H1 (cell line): ENCODE measurements at regions not wholly inside any gene's neighbourhood (a gene's known extent, or its start where the extent isn't known, plus 50 kb on each side); places are given as distances from the start of the nearest gene placed in this dataset.

Source experiments
- CTCF ChIA-PET: fragments of 300-600 bp; sonication (Branson Sonifier 250); formaldehyde crosslinking; loops from one replicate; lab custom pipeline; 2021; ENCODE audit not compliant: partially characterized antibody; lab: Charles Lee
- POLR2A ChIA-PET: fragments of 300-600 bp; sonication (Branson Sonifier 250); formaldehyde crosslinking; loops from one replicate; lab custom pipeline; 2021; ENCODE audit warnings: inconsistent platforms; ENCODE audit not compliant: partially characterized antibody; lab: Charles Lee
- DNase-seq, 2 experiments: peaks; one replicate each; pipeline versions ENCODE4 v3.0.0 to v3.0.0-alpha.2; 2010 to 2022; ENCODE audit warnings: low spot score in 2 of 2, low read depth in 1 of 2, mixed read lengths in 1 of 2
- FAIRE-seq: peaks from 2 replicates; lab custom pipeline; 2011; peaks lifted over from hg19 to GRCh38; lab: Jason Lieb, UNC
- H2AFZ ChIP-seq: 2 replicates; pipeline ENCODE4 v1.8.1; 2012; ENCODE audit warnings: low read length, inconsistent platforms
- H2AK5ac ChIP-seq: 2 replicates; pipeline ENCODE4 v1.6.1; 2013; ENCODE audit warnings: low read depth, low read length
- H2BK120ac ChIP-seq: replicated peaks from 2 replicates; pipeline ENCODE3; 2013; ENCODE audit warnings: low read depth, low read length, inconsistent platforms
- H2BK12ac ChIP-seq: 2 replicates; pipeline ENCODE4 v1.6.1; 2013; ENCODE audit warnings: low read depth, low read length
- H2BK15ac ChIP-seq: 2 replicates; pipeline ENCODE4 v1.6.1; 2013; ENCODE audit warnings: low read length
- H2BK20ac ChIP-seq: 2 replicates; pipeline ENCODE4 v1.6.1; 2013; ENCODE audit warnings: low read length
- H2BK5ac ChIP-seq: 2 replicates; pipeline ENCODE4 v1.6.1; 2013; ENCODE audit warnings: low read depth, low read length
- H3K14ac ChIP-seq: 2 replicates; pipeline ENCODE4 v1.6.1; 2013; ENCODE audit warnings: inconsistent platforms; ENCODE audit not compliant: insufficient read length
- H3K18ac ChIP-seq: 2 replicates; pipeline ENCODE4 v1.6.1; 2013; ENCODE audit warnings: low read length; ENCODE audit errors: extremely low read depth
- H3K23ac ChIP-seq: 2 replicates; pipeline ENCODE4 v1.6.1; 2013; ENCODE audit warnings: inconsistent platforms; ENCODE audit not compliant: insufficient read length
- H3K23me2 ChIP-seq: 2 replicates; pipeline ENCODE4 v1.6.1; 2013; ENCODE audit warnings: low read depth, low read length
- H3K27ac ChIP-seq: 2 replicates; pipeline ENCODE4 v1.6.1; 2011; ENCODE audit warnings: low read depth, low read length, inconsistent platforms
- H3K27me3 ChIP-seq, 4 experiments: replicated peaks in 1 of 4; 1 replicate in 1 of 4; 2 replicates in 3 of 4; pipeline versions ENCODE4 v1.6.1 to v1.8.1; 2011 to 2013; ENCODE audit warnings: low read length in 3 of 4, mild to moderate bottlenecking in 3 of 4, inconsistent platforms in 2 of 4, mixed read lengths in 2 of 4, moderate library complexity in 1 of 4; ENCODE audit not compliant: control insufficient read depth in 3 of 4, insufficient read depth in 3 of 4; ENCODE audit errors: extremely low read depth in 1 of 4
- H3K36me3 ChIP-seq, 4 experiments: 2 replicates each; pipeline versions ENCODE4 v1.6.1 to v1.8.1; 2011 to 2013; ENCODE audit warnings: mild to moderate bottlenecking in 4 of 4, low read length in 3 of 4, moderate library complexity in 2 of 4, control low read depth in 1 of 4, inconsistent platforms in 1 of 4; ENCODE audit not compliant: insufficient read depth in 4 of 4, control insufficient read depth in 2 of 4
- H3K4ac ChIP-seq: replicated peaks from 2 replicates; pipeline ENCODE3; 2013; ENCODE audit warnings: low read length, low read depth, mixed read lengths, inconsistent platforms; ENCODE audit not compliant: insufficient read length
- H3K4me1 ChIP-seq, 4 experiments: replicated peaks in 1 of 4; 1 replicate in 1 of 4; 2 replicates in 3 of 4; pipeline versions ENCODE4 v1.6.1 to v1.8.1; 2011 to 2013; ENCODE audit warnings: low read length in 3 of 4, inconsistent platforms in 2 of 4, mixed read lengths in 1 of 4; ENCODE audit not compliant: insufficient read depth in 4 of 4, control insufficient read depth in 3 of 4
- H3K4me2 ChIP-seq, 2 experiments: 2 replicates each; pipeline versions ENCODE4 v1.6.1 to v1.8.1; 2011 to 2013; ENCODE audit warnings: low read depth in 2 of 2, low read length in 2 of 2, control low read depth in 1 of 2, inconsistent platforms in 1 of 2, mild to moderate bottlenecking in 1 of 2; ENCODE audit not compliant: insufficient read depth in 1 of 2
- H3K4me3 ChIP-seq, 4 experiments: fragments of 200-600, 300-600 bp in 1 of 4; sonication (generic), shearing (Covaris generic), sonication (Bioruptor Twin) in 1 of 4; 2 replicates each; pipeline versions ENCODE4 v1.5.1 to v1.8.1; 2011 to 2016; ENCODE audit warnings: low read length in 4 of 4, low read depth in 3 of 4, control low read depth in 2 of 4, inconsistent platforms in 2 of 4, mild to moderate bottlenecking in 2 of 4, mixed read lengths in 1 of 4, moderate library complexity in 1 of 4; ENCODE audit not compliant: insufficient read depth in 2 of 4; ENCODE audit errors: extremely low read depth in 1 of 4
- H3K56ac ChIP-seq: replicated peaks from 2 replicates; pipeline ENCODE3; 2013; ENCODE audit warnings: low read depth, mild to moderate bottlenecking, mixed read lengths, low read length, inconsistent platforms; ENCODE audit not compliant: insufficient read length
- H3K79me1 ChIP-seq: 2 replicates; pipeline ENCODE4 v1.6.1; 2013; ENCODE audit warnings: low read depth, low read length, control low read depth
- H3K79me2 ChIP-seq, 2 experiments: 2 replicates each; pipeline versions ENCODE4 v1.6.1 to v1.8.1; 2012 to 2013; ENCODE audit warnings: low read length in 2 of 2, mild to moderate bottlenecking in 2 of 2, inconsistent platforms in 1 of 2; ENCODE audit not compliant: insufficient read depth in 2 of 2, control insufficient read depth in 1 of 2
- H3K9ac ChIP-seq, 4 experiments: replicated peaks in 1 of 4; 1 replicate in 1 of 4; 2 replicates in 3 of 4; pipeline versions ENCODE4 v1.6.1 to v1.8.1; 2011 to 2013; ENCODE audit warnings: low read depth in 3 of 4, low read length in 3 of 4, control low read depth in 2 of 4, mild to moderate bottlenecking in 2 of 4, moderate library complexity in 2 of 4, inconsistent platforms in 1 of 4; ENCODE audit errors: extremely low read depth in 1 of 4
- H3K9me3 ChIP-seq, 2 experiments: 2 replicates each; pipeline versions ENCODE4 v1.6.1 to v1.8.1; 2012 to 2013; ENCODE audit warnings: mild to moderate bottlenecking in 2 of 2, moderate library complexity in 2 of 2, control low read depth in 1 of 2, inconsistent platforms in 1 of 2, low read depth in 1 of 2, low read length in 1 of 2, mixed read lengths in 1 of 2; ENCODE audit not compliant: insufficient read depth in 2 of 2
- H4K20me1 ChIP-seq, 2 experiments: replicated peaks in 1 of 2; 2 replicates each; pipeline versions ENCODE3 to v1.8.1; 2011 to 2013; ENCODE audit warnings: inconsistent platforms in 2 of 2, low read length in 2 of 2, mild to moderate bottlenecking in 1 of 2; ENCODE audit not compliant: insufficient read depth in 2 of 2, control insufficient read depth in 1 of 2
- H4K5ac ChIP-seq: 2 replicates; pipeline ENCODE4 v1.6.1; 2013; ENCODE audit warnings: low read length, low read depth, mixed read lengths, inconsistent platforms; ENCODE audit not compliant: insufficient read length
- H4K8ac ChIP-seq: 2 replicates; pipeline ENCODE4 v1.8.0; 2013; ENCODE audit warnings: mild to moderate bottlenecking, moderate library complexity, low read length, inconsistent platforms; ENCODE audit not compliant: insufficient read depth; ENCODE audit errors: extremely low read depth
- H4K91ac ChIP-seq: replicated peaks from 2 replicates; pipeline ENCODE3; 2013; ENCODE audit warnings: low read length, mixed read lengths, inconsistent platforms; ENCODE audit not compliant: insufficient read length
- CBX5 ChIP-seq: fragments of 300-800, 300-1000 bp; sonication (generic); IDR thresholded peaks from 2 replicates; pipeline ENCODE4 v1.7.1; 2016; ENCODE audit warnings: antibody characterized with exemption, low read length, low read depth
- CTBP2 ChIP-seq: IDR thresholded peaks from 2 replicates; pipeline ENCODE4 v1.7.0; 2011; ENCODE audit warnings: borderline replicate concordance, mild to moderate bottlenecking, moderate library complexity, mixed read lengths, low read length; ENCODE audit not compliant: insufficient read depth, insufficient read length
- EP300 ChIP-seq, 2 experiments: IDR thresholded peaks; 1 replicate in 1 of 2; 2 replicates in 1 of 2; pipeline ENCODE4 v1.6.1; 2011 to 2012; ENCODE audit warnings: low read depth in 2 of 2, low read length in 2 of 2, mild to moderate bottlenecking in 2 of 2, borderline replicate concordance in 1 of 2, inconsistent platforms in 1 of 2, moderate library complexity in 1 of 2
- MAFK ChIP-seq: IDR thresholded peaks from 2 replicates; pipeline ENCODE4 v1.6.1; 2012; ENCODE audit warnings: low read depth, mild to moderate bottlenecking, improper control_type of control experiment, low read length
- NANOG ChIP-seq: IDR thresholded peaks from 2 replicates; pipeline ENCODE4 v1.6.1; 2011; ENCODE audit warnings: low read length, low read depth, mild to moderate bottlenecking, inconsistent platforms; ENCODE audit not compliant: insufficient read depth, poor library complexity, severe bottlenecking
- NRF1 ChIP-seq: IDR thresholded peaks from 2 replicates; pipeline ENCODE4 v1.6.1; 2011; ENCODE audit warnings: mild to moderate bottlenecking, low read depth, low read length, improper control_type of control experiment
- PHF8 ChIP-seq: fragments of 200-600 bp; sonication (generic); conservative IDR thresholded peaks from 2 replicates; pipeline ENCODE4 v1.7.1; 2012; ENCODE audit warnings: low read depth, mild to moderate bottlenecking, inconsistent platforms, low read length, moderate library complexity
- POLR2AphosphoS5 ChIP-seq: IDR thresholded peaks from 2 replicates; pipeline ENCODE4 v1.6.1; 2011; ENCODE audit warnings: low read depth, low read length
- RXRA ChIP-seq: IDR thresholded peaks from 2 replicates; pipeline ENCODE4 v1.6.1; 2011; ENCODE audit warnings: low read depth, mild to moderate bottlenecking, low read length, moderate library complexity; ENCODE audit not compliant: insufficient read depth
- SAP30 ChIP-seq: fragments of 300-600 bp; sonication (generic); IDR thresholded peaks from 2 replicates; pipeline ENCODE4 v1.7.1; 2012; ENCODE audit warnings: low read length, moderate library complexity, mild to moderate bottlenecking, inconsistent platforms; ENCODE audit not compliant: insufficient read depth, insufficient replicate concordance
- WGBS, 2 experiments: shearing (Covaris generic) in 1 of 2; methylation state at CpG; one replicate each; pipeline versions ENCODE4 v1.1.6 to v1.1.7; 2013 to 2015; ENCODE audit warnings: low lambda C conversion rate in 2 of 2, mixed read lengths in 2 of 2, inconsistent platforms in 1 of 2, low coverage in 1 of 2, missing lambda C conversion rate in 1 of 2; ENCODE audit not compliant: insufficient replicate concordance in 2 of 2, insufficient coverage in 1 of 2, insufficient read length in 1 of 2; ENCODE audit errors: extremely low coverage in 1 of 2, missing lambda C conversion rate in 1 of 2; 5-methylcytosine and 5-hydroxymethylcytosine counted together
- TF ChIP-seq, protein P1 (sequence below): IDR thresholded peaks from 2 replicates; pipeline ENCODE4 v1.6.1; 2012; ENCODE audit warnings: inconsistent platforms

DNA sequence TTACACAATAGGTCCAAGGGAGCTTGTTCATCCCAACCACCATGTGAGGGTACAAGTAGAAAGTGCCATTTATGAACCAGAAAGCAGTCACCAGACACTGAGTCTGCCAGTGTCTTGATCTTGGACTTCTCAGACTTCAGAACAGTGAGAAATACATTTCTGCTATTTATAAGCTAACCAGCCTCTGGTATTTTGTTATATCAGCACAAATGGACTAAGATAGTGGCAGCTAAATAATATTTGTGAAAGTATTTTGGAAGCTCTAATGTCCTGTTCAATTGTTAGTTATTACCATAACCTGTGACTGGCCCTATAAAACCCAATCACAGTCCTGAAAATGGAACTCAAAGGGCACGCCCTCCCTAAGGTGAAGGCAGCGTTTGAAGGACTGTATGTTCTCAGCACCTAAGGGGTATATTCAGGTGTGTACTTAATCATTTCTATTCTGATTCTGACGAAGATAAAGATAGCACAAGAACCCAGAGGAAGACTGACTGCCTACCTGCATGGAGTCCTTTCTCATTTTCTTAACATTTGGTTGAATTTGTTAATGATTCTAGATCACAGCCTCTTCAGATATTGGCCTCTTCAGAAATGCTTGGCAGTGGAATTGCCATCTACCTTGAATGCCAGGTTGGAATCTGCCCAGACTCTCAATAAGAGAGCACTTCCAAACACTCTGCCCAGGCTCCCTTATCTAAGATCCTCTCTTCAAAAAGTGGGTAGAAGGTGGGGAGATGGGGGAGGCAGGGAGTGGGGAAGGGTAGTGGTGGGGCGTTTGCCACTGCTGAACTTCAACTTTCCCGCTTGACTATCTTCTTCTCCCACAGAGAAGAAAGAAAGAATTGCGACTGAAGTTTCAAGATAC lies 104.0 kb upstream of the PPP2R5A start:
- no peak for FAIRE-seq
- no peak for TF ChIP-seq PHF8
- TF ChIP-seq, protein P1, sequence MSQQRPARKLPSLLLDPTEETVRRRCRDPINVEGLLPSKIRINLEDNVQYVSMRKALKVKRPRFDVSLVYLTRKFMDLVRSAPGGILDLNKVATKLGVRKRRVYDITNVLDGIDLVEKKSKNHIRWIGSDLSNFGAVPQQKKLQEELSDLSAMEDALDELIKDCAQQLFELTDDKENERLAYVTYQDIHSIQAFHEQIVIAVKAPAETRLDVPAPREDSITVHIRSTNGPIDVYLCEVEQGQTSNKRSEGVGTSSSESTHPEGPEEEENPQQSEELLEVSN, result no peak
- no peak for TF ChIP-seq CTBP2
- no peak for TF ChIP-seq POLR2AphosphoS5
- TF ChIP-seq MAFK, result no peak
- TF ChIP-seq NRF1, result no peak
- no peak for TF ChIP-seq CBX5
- no peak for TF ChIP-seq NANOG
- TF ChIP-seq EP300 (IDR thresholded peaks at IDR 0.05; ENCODE audit: borderline replicate concordance in 1 of 2, low read depth in 2 of 2, low read length in 2 of 2), result no peak
- TF ChIP-seq SAP30, result no peak
- no peak for TF ChIP-seq RXRA

More for the DNA sequence above, 104.0 kb upstream of the PPP2R5A start:
- Histone ChIP-seq H2BK20ac (no peak overlapping the region), H3K27ac (no peak overlapping the region), H2AK5ac (no peak overlapping the region), H3K79me2 (no peaks in the 10 kb centered on the region), H4K5ac (no peak overlapping the region), H4K20me1 (no peaks in the 10 kb centered on the region), H3K9ac (no peak overlapping the region), H3K56ac (no peak overlapping the region), H3K23ac (no peak overlapping the region), H2BK5ac (no peak overlapping the region), H2BK120ac (no peak overlapping the region), H3K14ac (no peak overlapping the region), H3K4me2 (no peak overlapping the region), H3K4me3 (no peak overlapping the region), H2BK15ac (no peak overlapping the region), H4K8ac (no peak overlapping the region), H3K9me3 (no peaks in the 10 kb centered on the region), H2AFZ (no peak overlapping the region), H3K18ac (no peak overlapping the region), H2BK12ac (no peak overlapping the region), H3K4me1 (no peaks in the 10 kb centered on the region), H3K27me3 (no peaks in the 10 kb centered on the region), H3K4ac (no peak overlapping the region), H3K79me1 (no peaks in the 10 kb centered on the region), H4K91ac (no peak overlapping the region), H3K23me2 (no peaks in the 10 kb centered on the region), H3K36me3 (no peaks in the 10 kb centered on the region)
- DNase-seq, result no peak
- CTCF ChIA-PET, result interaction anchor here (0.6 kb wide), 1 partner anchor 11 kb away, joined by 3 read pairs; no protein-coding TSS in a partner anchor
- POLR2A ChIA-PET, result no interaction called here
- WGBS, 2 experiments, result 91% methylated on average over 5 of the region's 6 CpGs; no CpG with 5 or more reads in 1 of the 2 experiments
